HCT116 (cell line): ENCODE measurements at regions not wholly inside any gene's neighbourhood (a gene's known extent, or its start where the extent isn't known, plus 50 kb on each side); places are given as distances from the start of the nearest gene placed in this dataset.

Experiments
- ATAC-seq: fragments of 200-7000 bp; cut with Tn5 transposase; 2 replicates; pipeline ENCODE4 v1.9.1; 2020; ENCODE audit warnings: mild to moderate bottlenecking, moderate library complexity
- BruUV-seq: library from RNA; stranded (reverse); fragments of 400-500 nt; replicated peaks from 2 replicates; lab custom pipeline; 2021; lab: Mats Ljungman, UMichigan
- CTCF ChIA-PET: fragments of 300-600 bp; sonication (Branson Sonifier 250); formaldehyde crosslinking; loops from one replicate; lab custom pipeline; 2021; ENCODE audit warnings: antibody characterized with exemption; lab: Charles Lee
- POLR2A ChIA-PET: fragments of 300-600, 350-600 bp; sonication (Branson Sonifier 250); formaldehyde crosslinking; loops from one replicate; lab custom pipeline; 2021; ENCODE audit warnings: antibody characterized with exemption; lab: Charles Lee
- RAD21 ChIA-PET, 2 experiments: fragments of 300-600 bp; sonication (Branson Sonifier 250); formaldehyde crosslinking; loops; one replicate each; lab custom pipeline; 2023; ENCODE audit warnings: low total read pairs in 2 of 2; ENCODE audit not compliant: uncharacterized antibody in 2 of 2, unreplicated experiment in 2 of 2, low non-redundant PET in 1 of 2; lab: Charles Lee
- DNase-seq: peaks from one replicate; pipeline ENCODE4 v3.0.0-alpha.2; 2010; ENCODE audit warnings: low read depth, low spot score
- H2AFZ ChIP-seq: fragments of 200-600 bp; shearing (Covaris generic), sonication (generic); 2 replicates; pipeline ENCODE4 v1.6.1; 2017; ENCODE audit warnings: low read depth, mixed run types, mixed read lengths, antibody characterized with exemption, low read length; ENCODE audit not compliant: poor library complexity, severe bottlenecking
- H3K27ac ChIP-seq: 2 replicates; pipeline ENCODE4 v1.5.1; 2012; ENCODE audit warnings: low read depth, low read length
- H3K27me3 ChIP-seq: fragments of 200-600 bp; sonication (generic); 2 replicates; pipeline ENCODE4 v1.6.1; 2016; ENCODE audit warnings: mixed run types, low read length, mixed read lengths; ENCODE audit not compliant: insufficient read depth
- H3K36me3 ChIP-seq, 2 experiments: fragments of 200-500 bp in 1 of 2; fragments of 200-600 bp in 1 of 2; sonication (Bioruptor generic) in 1 of 2; sonication (generic) in 1 of 2; 2 replicates each; pipeline versions ENCODE4 v1.5.1 to v1.6.1; 2014 to 2016; ENCODE audit warnings: low read length in 2 of 2, inconsistent platforms in 1 of 2, mixed read lengths in 1 of 2, mixed run types in 1 of 2; ENCODE audit not compliant: insufficient read depth in 2 of 2, control insufficient read depth in 1 of 2
- H3K4me1 ChIP-seq, 2 experiments: fragments of 200-600 bp in 1 of 2; sonication (generic) in 1 of 2; 2 replicates each; pipeline versions ENCODE4 v1.5.1 to v1.6.1; 2012 to 2017; ENCODE audit warnings: low read length in 2 of 2, inconsistent platforms in 1 of 2, mild to moderate bottlenecking in 1 of 2, mixed read lengths in 1 of 2, mixed run types in 1 of 2, moderate library complexity in 1 of 2; ENCODE audit not compliant: insufficient read depth in 2 of 2, control insufficient read depth in 1 of 2
- H3K4me2 ChIP-seq: fragments of 200-600 bp; sonication (generic); 2 replicates; pipeline ENCODE4 v1.6.1; 2017; ENCODE audit warnings: mixed run types, low read length, mixed read lengths
- H3K4me3 ChIP-seq, 2 experiments: fragments of 200-600 bp in 1 of 2; sonication (generic) in 1 of 2; replicated peaks in 1 of 2; 2 replicates each; pipeline ENCODE4 v1.5.1; 2011 to 2016; ENCODE audit warnings: low read length in 2 of 2, control low read depth in 1 of 2, low read depth in 1 of 2, mild to moderate bottlenecking in 1 of 2, mixed read lengths in 1 of 2, mixed run types in 1 of 2
- H3K79me2 ChIP-seq: fragments of 200-600 bp; sonication (generic); 2 replicates; pipeline ENCODE4 v1.6.1; 2017; ENCODE audit warnings: mild to moderate bottlenecking, mixed run types, low read length, moderate library complexity, mixed read lengths; ENCODE audit not compliant: insufficient read depth
- H3K9ac ChIP-seq: fragments of 200-600 bp; sonication (generic); 2 replicates; pipeline ENCODE4 v1.6.1; 2016; ENCODE audit warnings: low read length, mixed read lengths
- H3K9me2 ChIP-seq: fragments of 200-600 bp; sonication (generic), shearing (Covaris generic); 2 replicates; pipeline ENCODE4 v1.6.1; 2017; ENCODE audit warnings: mixed run types, mild to moderate bottlenecking, moderate library complexity; ENCODE audit not compliant: insufficient read depth
- H3K9me3 ChIP-seq, 2 experiments: fragments of 200-500 bp in 1 of 2; fragments of 200-600 bp in 1 of 2; sonication (Bioruptor generic) in 1 of 2; sonication (generic) in 1 of 2; 2 replicates each; pipeline ENCODE4 v1.6.1; 2014 to 2017; ENCODE audit warnings: low read length in 2 of 2, mixed read lengths in 2 of 2, inconsistent platforms in 1 of 2, low read depth in 1 of 2, mild to moderate bottlenecking in 1 of 2, mixed run types in 1 of 2, moderate library complexity in 1 of 2; ENCODE audit not compliant: control insufficient read depth in 1 of 2, insufficient read depth in 1 of 2
- H4K20me1 ChIP-seq: fragments of 200-600 bp; sonication (generic), shearing (Covaris generic); 2 replicates; pipeline ENCODE4 v1.6.1; 2017; ENCODE audit warnings: mixed run types, mild to moderate bottlenecking, moderate library complexity; ENCODE audit not compliant: insufficient read depth
- EZH2 ChIP-seq: fragments of 200-600 bp; sonication (generic); IDR thresholded peaks from 2 replicates; pipeline ENCODE4 v1.6.1; 2017; ENCODE audit warnings: antibody characterized with exemption, mixed run types
- EZH2phosphoT487 ChIP-seq: fragments of 200-600 bp; IDR thresholded peaks from 2 replicates; pipeline ENCODE4 v1.6.1; 2018; ENCODE audit warnings: antibody characterized with exemption, borderline replicate concordance
- FOSL1 ChIP-seq: IDR thresholded peaks from 2 replicates; pipeline ENCODE4 v1.6.1; 2012; ENCODE audit warnings: low read depth
- POLR2AphosphoS5 ChIP-seq: IDR thresholded peaks from 2 replicates; pipeline ENCODE4 v1.6.1; 2011; ENCODE audit warnings: mild to moderate bottlenecking, low read depth, low read length, moderate library complexity
- RAD21 ChIP-seq: IDR thresholded peaks from 2 replicates; pipeline ENCODE4 v1.6.1; 2012; ENCODE audit warnings: low read depth, mild to moderate bottlenecking
- SIN3A ChIP-seq: IDR thresholded peaks from 2 replicates; pipeline ENCODE4 v1.6.1; 2012; ENCODE audit warnings: low read depth
- SRF ChIP-seq: IDR thresholded peaks from 2 replicates; pipeline ENCODE4 v1.6.1; 2012; ENCODE audit warnings: low read depth
- TCF7L2 ChIP-seq: IDR thresholded peaks from 2 replicates; pipeline ENCODE4 v1.7.0; 2011; ENCODE audit warnings: borderline replicate concordance, inconsistent platforms; ENCODE audit not compliant: insufficient read depth, insufficient read length; ENCODE audit errors: extremely low read depth
- YY1 ChIP-seq: IDR thresholded peaks from 2 replicates; pipeline ENCODE4 v1.6.1; 2011; ENCODE audit warnings: low read length, low read depth, moderate library complexity, mild to moderate bottlenecking; ENCODE audit not compliant: insufficient replicate concordance; ENCODE audit errors: extremely low read depth
- ZFX ChIP-seq: fragments of 450-650 bp; IDR thresholded peaks from 2 replicates; pipeline ENCODE4 v1.6.1; 2017
- ZNF274 ChIP-seq: fragments of 200-500 bp; sonication (Bioruptor generic); IDR thresholded peaks from 2 replicates; pipeline ENCODE4 v1.6.1; 2014; ENCODE audit warnings: mild to moderate bottlenecking, low read depth, low read length, inconsistent platforms
- intact Hi-C: fragments of 100-400 bp; cut with micrococcal nuclease; formaldehyde crosslinking; loops from 2 replicates; pipeline ENCODE4 v1.10.0; 2022
- TF ChIP-seq, protein P1 (sequence below), 3 experiments: fragments of 200-600 bp in 1 of 3; sonication (generic) in 1 of 3; IDR thresholded peaks in 2 of 3; conservative IDR thresholded peaks in 1 of 3; 2 replicates each; pipeline ENCODE4 v1.5.1; 2012 to 2017; ENCODE audit warnings: low read depth in 2 of 3, low read length in 2 of 3, antibody characterized with exemption in 1 of 3, borderline replicate concordance in 1 of 3, control low read depth in 1 of 3, mild to moderate bottlenecking in 1 of 3, mixed read lengths in 1 of 3, mixed run types in 1 of 3, moderate library complexity in 1 of 3; ENCODE audit not compliant: insufficient read depth in 1 of 3
- TF ChIP-seq, protein P2 (sequence below): IDR thresholded peaks from 2 replicates; pipeline ENCODE4 v1.6.1; 2011; ENCODE audit warnings: mild to moderate bottlenecking, low read length, moderate library complexity; ENCODE audit not compliant: insufficient replicate concordance; ENCODE audit errors: extremely low read depth
- TF ChIP-seq, protein P3 (sequence below): IDR thresholded peaks from 2 replicates; pipeline ENCODE4 v1.6.1; 2012
- TF ChIP-seq, protein P4 (sequence below): IDR thresholded peaks from 2 replicates; pipeline ENCODE4 v1.6.1; 2012

DNA sequence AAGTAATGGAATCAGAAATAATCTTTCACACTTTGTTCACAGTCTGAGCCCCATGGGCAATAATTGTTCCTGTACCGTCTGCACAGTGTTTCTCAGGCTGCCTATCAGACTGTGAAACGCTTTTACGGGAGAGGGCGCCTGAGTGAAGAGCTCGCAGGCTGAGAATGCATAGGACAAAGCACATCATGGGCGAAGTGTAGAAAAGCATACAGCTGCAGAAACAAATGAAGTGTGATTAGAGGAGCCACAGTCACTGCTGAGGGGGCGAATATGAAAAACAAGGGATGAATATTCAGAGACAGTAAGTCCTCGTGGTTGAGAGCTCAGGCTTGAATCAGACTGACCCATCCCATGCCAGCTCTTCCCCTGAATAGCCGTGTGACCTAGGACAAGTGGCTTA is 438.4 kb upstream of the DCN start:
- Histone ChIP-seq H3K9me3 (no peaks in the 10 kb centered on the region), H3K4me3 (no peak overlapping the region), H3K4me1 (peaks cover 0 to 8% of the 10 kb centered on the region in 2 experiments; a peak in 2 of 4 replicates), H4K20me1 (no peaks in the 10 kb centered on the region), H3K27me3 (no peaks in the 10 kb centered on the region), H3K9ac (no peak overlapping the region), H3K36me3 (no peaks in the 10 kb centered on the region), H3K27ac (no peak overlapping the region), H3K4me2 (no peak overlapping the region), H3K79me2 (no peaks in the 10 kb centered on the region), H3K9me2 (no peaks in the 10 kb centered on the region), H2AFZ (no peak overlapping the region)
- intact Hi-C loops: no loop called here
- ChIA-PET POLR2A (no interaction called here), RAD21 (no interaction called here), CTCF (no interaction called here)
- DNase-seq (no peak), ATAC-seq (no peak)
- no peak for TF ChIP-seq EZH2phosphoT487
- no peak for TF ChIP-seq ZNF274
- TF ChIP-seq, protein P1, sequence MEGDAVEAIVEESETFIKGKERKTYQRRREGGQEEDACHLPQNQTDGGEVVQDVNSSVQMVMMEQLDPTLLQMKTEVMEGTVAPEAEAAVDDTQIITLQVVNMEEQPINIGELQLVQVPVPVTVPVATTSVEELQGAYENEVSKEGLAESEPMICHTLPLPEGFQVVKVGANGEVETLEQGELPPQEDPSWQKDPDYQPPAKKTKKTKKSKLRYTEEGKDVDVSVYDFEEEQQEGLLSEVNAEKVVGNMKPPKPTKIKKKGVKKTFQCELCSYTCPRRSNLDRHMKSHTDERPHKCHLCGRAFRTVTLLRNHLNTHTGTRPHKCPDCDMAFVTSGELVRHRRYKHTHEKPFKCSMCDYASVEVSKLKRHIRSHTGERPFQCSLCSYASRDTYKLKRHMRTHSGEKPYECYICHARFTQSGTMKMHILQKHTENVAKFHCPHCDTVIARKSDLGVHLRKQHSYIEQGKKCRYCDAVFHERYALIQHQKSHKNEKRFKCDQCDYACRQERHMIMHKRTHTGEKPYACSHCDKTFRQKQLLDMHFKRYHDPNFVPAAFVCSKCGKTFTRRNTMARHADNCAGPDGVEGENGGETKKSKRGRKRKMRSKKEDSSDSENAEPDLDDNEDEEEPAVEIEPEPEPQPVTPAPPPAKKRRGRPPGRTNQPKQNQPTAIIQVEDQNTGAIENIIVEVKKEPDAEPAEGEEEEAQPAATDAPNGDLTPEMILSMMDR (IDR thresholded peaks at IDR 0.05 in 2 of 3, conservative IDR thresholded peaks at IDR 0.05 in 1 of 3; ENCODE audit: borderline replicate concordance in 1 of 3, insufficient read depth in 1 of 3, low read depth in 2 of 3, low read length in 2 of 3): no peak
- TF ChIP-seq POLR2AphosphoS5: no peak
- no peak for TF ChIP-seq ZFX
- no peak for TF ChIP-seq TCF7L2
- TF ChIP-seq, protein P2, sequence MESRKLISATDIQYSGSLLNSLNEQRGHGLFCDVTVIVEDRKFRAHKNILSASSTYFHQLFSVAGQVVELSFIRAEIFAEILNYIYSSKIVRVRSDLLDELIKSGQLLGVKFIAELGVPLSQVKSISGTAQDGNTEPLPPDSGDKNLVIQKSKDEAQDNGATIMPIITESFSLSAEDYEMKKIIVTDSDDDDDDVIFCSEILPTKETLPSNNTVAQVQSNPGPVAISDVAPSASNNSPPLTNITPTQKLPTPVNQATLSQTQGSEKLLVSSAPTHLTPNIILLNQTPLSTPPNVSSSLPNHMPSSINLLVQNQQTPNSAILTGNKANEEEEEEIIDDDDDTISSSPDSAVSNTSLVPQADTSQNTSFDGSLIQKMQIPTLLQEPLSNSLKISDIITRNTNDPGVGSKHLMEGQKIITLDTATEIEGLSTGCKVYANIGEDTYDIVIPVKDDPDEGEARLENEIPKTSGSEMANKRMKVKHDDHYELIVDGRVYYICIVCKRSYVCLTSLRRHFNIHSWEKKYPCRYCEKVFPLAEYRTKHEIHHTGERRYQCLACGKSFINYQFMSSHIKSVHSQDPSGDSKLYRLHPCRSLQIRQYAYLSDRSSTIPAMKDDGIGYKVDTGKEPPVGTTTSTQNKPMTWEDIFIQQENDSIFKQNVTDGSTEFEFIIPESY: no peak
- TF ChIP-seq FOSL1: no peak
- no peak for TF ChIP-seq RAD21
- TF ChIP-seq YY1: no peak
- TF ChIP-seq SIN3A: no peak
- no peak for TF ChIP-seq EZH2
- TF ChIP-seq, protein P3, sequence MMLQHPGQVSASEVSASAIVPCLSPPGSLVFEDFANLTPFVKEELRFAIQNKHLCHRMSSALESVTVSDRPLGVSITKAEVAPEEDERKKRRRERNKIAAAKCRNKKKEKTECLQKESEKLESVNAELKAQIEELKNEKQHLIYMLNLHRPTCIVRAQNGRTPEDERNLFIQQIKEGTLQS: no peak
- no peak for TF ChIP-seq SRF
- TF ChIP-seq, protein P4, sequence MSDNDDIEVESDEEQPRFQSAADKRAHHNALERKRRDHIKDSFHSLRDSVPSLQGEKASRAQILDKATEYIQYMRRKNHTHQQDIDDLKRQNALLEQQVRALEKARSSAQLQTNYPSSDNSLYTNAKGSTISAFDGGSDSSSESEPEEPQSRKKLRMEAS: no peak
- BruUV-seq: no TSS peak
